Skeletal muscle tissue (tissue), 3 donors: ENCODE measurements at regions not wholly inside any gene's neighbourhood (a gene's known extent, or its start where the extent isn't known, plus 50 kb on each side); places are given as distances from the start of the nearest gene placed in this dataset.

Source experiments
- H3K27ac ChIP-seq: one replicate; pipeline ENCODE4 v1.7.0; 2013; ENCODE audit warnings: mild to moderate bottlenecking, low read depth, low read length, inconsistent platforms
- H3K27me3 ChIP-seq, 3 donors: one replicate each; pipeline ENCODE4 v1.7.0; 2013; ENCODE audit warnings: low read length in 3 of 3; ENCODE audit not compliant: control insufficient read depth in 3 of 3, insufficient read depth in 3 of 3
- H3K36me3 ChIP-seq, 3 donors: one replicate each; pipeline ENCODE4 v1.7.0; 2013; ENCODE audit warnings: low read length in 3 of 3; ENCODE audit not compliant: control insufficient read depth in 3 of 3, insufficient read depth in 3 of 3
- H3K4me1 ChIP-seq, 3 donors: one replicate each; pipeline ENCODE4 v1.7.0; 2013; ENCODE audit warnings: low read length in 3 of 3, mild to moderate bottlenecking in 3 of 3; ENCODE audit not compliant: control insufficient read depth in 3 of 3, insufficient read depth in 3 of 3
- H3K4me3 ChIP-seq, 3 donors: one replicate each; pipeline ENCODE4 v1.7.0; 2013; ENCODE audit warnings: low read length in 3 of 3
- H3K9ac ChIP-seq, 3 donors: one replicate each; pipeline ENCODE4 v1.7.0; 2013; ENCODE audit warnings: low read length in 3 of 3, mild to moderate bottlenecking in 3 of 3, moderate library complexity in 2 of 3, low read depth in 1 of 3
- H3K9me3 ChIP-seq, 3 donors: one replicate each; pipeline ENCODE4 v1.7.0; 2013; ENCODE audit warnings: low read length in 3 of 3; ENCODE audit not compliant: control insufficient read depth in 3 of 3
- donor health status: Osteomylitis.

DNA sequence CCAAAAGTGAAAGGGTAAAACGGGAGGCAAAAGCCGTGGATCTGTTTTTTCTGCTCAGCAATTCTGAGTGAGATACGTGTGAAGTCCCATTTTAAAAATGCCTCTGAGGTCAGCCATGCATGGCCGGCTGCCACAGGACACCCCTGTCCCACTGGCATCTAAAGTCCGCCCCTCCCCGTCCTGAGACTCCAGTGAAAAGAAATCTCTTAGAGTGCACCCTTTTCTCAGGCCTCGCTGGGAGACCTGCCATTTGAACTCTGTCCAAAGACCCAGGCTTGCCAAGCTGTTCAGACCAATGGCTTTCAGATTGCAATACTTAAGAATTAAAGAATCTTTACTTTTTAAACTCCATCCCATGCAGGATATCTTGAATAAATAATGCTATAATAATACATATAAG is 61.0 kb upstream of the SLC24A5 start:
- Histone ChIP-seq H3K9ac (peak overlapping the region in 1 of 3 donors; percentile 43), H3K27me3 (no peaks in the 10 kb centered on the region), H3K9me3 (no peaks in the 10 kb centered on the region), H3K27ac (no peak overlapping the region), H3K4me3 (no peak overlapping the region), H3K4me1 (no peaks in the 10 kb centered on the region), H3K36me3 (no peaks in the 10 kb centered on the region)

DNA sequence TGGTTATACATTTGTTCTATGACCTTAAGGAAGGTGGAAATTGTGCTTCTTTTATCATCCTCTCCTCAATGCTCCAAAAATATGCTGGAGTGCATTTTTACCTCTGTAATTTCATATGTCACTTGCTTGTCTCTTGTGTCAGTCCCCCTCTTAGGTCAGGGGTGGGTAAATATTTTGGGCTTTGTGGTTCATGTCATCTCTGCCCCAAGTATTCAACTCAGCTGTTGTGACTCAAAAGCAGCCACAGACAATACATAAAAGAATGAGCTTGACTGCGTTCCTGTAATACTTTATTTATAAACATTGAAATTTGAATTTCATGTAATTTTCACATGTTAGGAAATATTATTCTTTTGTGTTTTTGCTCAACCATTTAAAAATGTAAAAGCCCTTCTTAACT is 60.4 kb upstream of the SLC24A5 start:
- Histone ChIP-seq H3K9ac (no peak overlapping the region), H3K9me3 (no peaks in the 10 kb centered on the region), H3K27ac (no peak overlapping the region), H3K4me1 (no peaks in the 10 kb centered on the region), H3K4me3 (no peak overlapping the region), H3K36me3 (no peaks in the 10 kb centered on the region), H3K27me3 (no peaks in the 10 kb centered on the region)

DNA sequence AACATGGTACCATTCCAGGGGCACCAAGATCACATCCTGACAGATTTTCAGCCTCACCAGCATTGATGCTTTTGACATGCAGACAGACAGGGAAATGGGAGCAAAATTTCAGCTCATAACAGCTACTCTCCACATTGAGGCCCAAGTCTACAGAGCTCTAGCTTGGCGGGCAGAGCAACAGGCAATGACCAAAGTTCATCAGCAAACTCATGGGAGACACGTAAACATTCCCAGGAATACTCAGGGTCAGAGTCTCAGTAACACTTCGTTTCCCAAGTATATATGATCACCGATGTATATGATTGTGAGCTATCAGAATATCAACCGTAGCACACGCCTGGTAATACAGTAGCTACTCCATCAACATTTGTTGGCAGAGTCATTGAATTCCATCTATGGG is 59.2 kb upstream of the SLC24A5 start:
- Histone ChIP-seq H3K9ac (no peak overlapping the region), H3K9me3 (no peaks in the 10 kb centered on the region), H3K27me3 (no peaks in the 10 kb centered on the region), H3K36me3 (no peaks in the 10 kb centered on the region), H3K4me1 (no peaks in the 10 kb centered on the region), H3K27ac (no peak overlapping the region), H3K4me3 (no peak overlapping the region)

- H3K27me3 ChIP-seq: no peaks in the 10 kb centered on the region
- no peak overlapping the region for H3K9ac ChIP-seq
- H3K27ac ChIP-seq: no peak overlapping the region
- no peaks in the 10 kb centered on the region for H3K4me1 ChIP-seq
- no peak overlapping the region for H3K4me3 ChIP-seq
- no peaks in the 10 kb centered on the region for H3K9me3 ChIP-seq
- H3K36me3 ChIP-seq: no peaks in the 10 kb centered on the region
Observed at GRCh38 chr15:48062148-48062872, 58.5 kb upstream of the SLC24A5 start.

DNA sequence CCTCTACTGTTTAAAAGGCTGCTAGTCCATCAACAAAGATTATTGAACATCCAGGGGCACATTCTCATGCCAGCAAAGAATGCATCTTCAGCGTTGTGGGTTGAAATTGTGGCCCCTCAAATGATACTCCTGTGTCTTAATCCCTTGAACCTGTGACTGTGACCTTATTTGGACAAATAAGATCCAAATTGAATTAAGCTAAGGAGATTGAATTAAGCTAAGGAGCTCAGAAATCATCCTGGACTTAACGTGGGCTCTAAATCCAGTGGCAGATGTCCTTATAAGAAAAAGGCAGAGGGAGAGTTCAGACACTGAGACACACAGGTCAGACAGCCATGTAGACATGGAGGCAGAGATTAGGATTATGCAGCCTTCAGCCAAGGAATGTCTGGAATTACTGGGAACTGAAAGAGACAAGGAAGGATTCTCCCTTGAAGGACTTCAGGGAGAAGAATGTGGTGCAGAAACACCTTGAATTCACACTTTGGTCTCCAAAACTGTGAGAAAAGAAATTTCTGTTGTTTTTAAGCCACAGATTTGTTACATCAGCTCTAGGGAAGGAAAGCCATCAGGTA is 57.3 kb upstream of the SLC24A5 start:
- H3K9ac ChIP-seq: no peak overlapping the region
- no peak overlapping the region for H3K4me3 ChIP-seq
- no peaks in the 10 kb centered on the region for H3K4me1 ChIP-seq
- H3K27ac ChIP-seq: no peak overlapping the region
- no peaks in the 10 kb centered on the region for H3K36me3 ChIP-seq
- H3K27me3 ChIP-seq: peaks cover 0 to 4% (median 0%) of the 10 kb centered on the region in 3 donors
- H3K9me3 ChIP-seq: no peaks in the 10 kb centered on the region

- Histone ChIP-seq H3K4me1 (no peaks in the 10 kb centered on the region), H3K9ac (no peak overlapping the region), H3K36me3 (no peaks in the 10 kb centered on the region), H3K27ac (no peak overlapping the region), H3K4me3 (no peak overlapping the region), H3K27me3 (peaks cover 0 to 4% (median 0%) of the 10 kb centered on the region in 3 donors), H3K9me3 (no peaks in the 10 kb centered on the region)
Observed at GRCh38 chr15:48064421-48064820, 56.4 kb upstream of the SLC24A5 start.

- H3K4me1 ChIP-seq: no peaks in the 10 kb centered on the region
- H3K9me3 ChIP-seq: no peaks in the 10 kb centered on the region
- no peak overlapping the region for H3K27ac ChIP-seq
- H3K4me3 ChIP-seq: no peak overlapping the region
- no peak overlapping the region for H3K9ac ChIP-seq
- H3K27me3 ChIP-seq: peaks cover 0 to 4% (median 0%) of the 10 kb centered on the region in 3 donors
- no peaks in the 10 kb centered on the region for H3K36me3 ChIP-seq
Observed at GRCh38 chr15:48066456-48066855, 54.3 kb upstream of the SLC24A5 start.
